Osteocyte (in vitro differentiated cells): ENCODE measurements at regions not wholly inside any gene's neighbourhood (a gene's known extent, or its start where the extent isn't known, plus 50 kb on each side); places are given as distances from the start of the nearest gene placed in this dataset.

Source experiments
- DNase-seq: peaks from one replicate; pipeline ENCODE4 v3.0.0; 2021; ENCODE audit warnings: mixed read lengths; ENCODE audit not compliant: unreplicated experiment; ENCODE audit errors: extremely low spot score
- H3K27ac Mint-ChIP-seq: one replicate; pipeline ENCODE4 v1.8.0; 2021; ENCODE audit warnings: mild to moderate bottlenecking, mixed read lengths; ENCODE audit not compliant: unreplicated experiment
- H3K27me3 Mint-ChIP-seq: one replicate; pipeline ENCODE4 v1.8.0; 2021; ENCODE audit warnings: mixed read lengths; ENCODE audit not compliant: unreplicated experiment
- H3K36me3 Mint-ChIP-seq: one replicate; pipeline ENCODE4 v1.8.0; 2021; ENCODE audit warnings: mixed read lengths; ENCODE audit not compliant: unreplicated experiment
- H3K4me1 Mint-ChIP-seq: one replicate; pipeline ENCODE4 v1.8.0; 2021; ENCODE audit warnings: mixed read lengths; ENCODE audit not compliant: unreplicated experiment
- H3K4me3 Mint-ChIP-seq: one replicate; pipeline ENCODE4 v1.8.0; 2021; ENCODE audit warnings: mild to moderate bottlenecking, moderate library complexity, mixed read lengths; ENCODE audit not compliant: unreplicated experiment
- H3K9me3 Mint-ChIP-seq: one replicate; pipeline ENCODE4 v1.8.0; 2021; ENCODE audit warnings: mixed read lengths; ENCODE audit not compliant: unreplicated experiment
- CTCF ChIP-seq: fragments of 200-600 bp; sonication (generic); IDR thresholded peaks from 2 replicates; pipeline ENCODE4 v1.5.0; 2021; ENCODE audit warnings: antibody characterized with exemption, mild to moderate bottlenecking, moderate library complexity

DNA sequence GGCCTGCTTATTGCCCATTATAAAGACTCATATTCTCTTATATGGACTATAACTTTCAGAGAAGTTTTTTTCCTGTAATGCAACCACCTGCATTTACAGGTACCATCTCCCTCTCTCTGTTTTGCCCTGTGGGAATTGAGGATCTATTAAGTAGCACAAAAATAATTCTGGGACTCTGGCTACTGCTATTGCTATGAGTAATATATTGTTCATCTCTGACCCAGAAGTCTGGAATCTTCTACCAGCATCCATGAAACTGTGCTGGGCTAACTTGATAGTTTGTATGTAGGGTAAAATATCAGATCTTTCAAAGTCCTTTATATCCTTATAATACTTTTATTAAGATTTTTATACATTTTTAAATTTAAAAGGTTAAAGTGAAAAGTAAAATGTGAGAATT lies 607.2 kb downstream of the EFNA5 start:
- Mint-ChIP-seq H3K36me3 (no peaks in the 10 kb centered on the region), H3K27ac (no peak overlapping the region)

GRCh38 chr5:107058803-107059202 lies 611.9 kb downstream of the EFNA5 start:
- no peak for DNase-seq
- TF ChIP-seq CTCF = no peak
- Mint-ChIP-seq H3K4me3 (no peak overlapping the region), H3K27ac (no peak overlapping the region), H3K27me3 (no peaks in the 10 kb centered on the region), H3K9me3 (no peaks in the 10 kb centered on the region), H3K36me3 (no peaks in the 10 kb centered on the region), H3K4me1 (peaks cover 14% of the 10 kb centered on the region)

More for the DNA sequence above, 607.2 kb downstream of the EFNA5 start:
- no peak for TF ChIP-seq CTCF
- peaks cover 14% of the 10 kb centered on the region for H3K4me1 Mint-ChIP-seq
- H3K27me3 Mint-ChIP-seq = no peaks in the 10 kb centered on the region
- H3K9me3 Mint-ChIP-seq = no peaks in the 10 kb centered on the region
- H3K4me3 Mint-ChIP-seq = no peak overlapping the region
- DNase-seq = no peak

DNA sequence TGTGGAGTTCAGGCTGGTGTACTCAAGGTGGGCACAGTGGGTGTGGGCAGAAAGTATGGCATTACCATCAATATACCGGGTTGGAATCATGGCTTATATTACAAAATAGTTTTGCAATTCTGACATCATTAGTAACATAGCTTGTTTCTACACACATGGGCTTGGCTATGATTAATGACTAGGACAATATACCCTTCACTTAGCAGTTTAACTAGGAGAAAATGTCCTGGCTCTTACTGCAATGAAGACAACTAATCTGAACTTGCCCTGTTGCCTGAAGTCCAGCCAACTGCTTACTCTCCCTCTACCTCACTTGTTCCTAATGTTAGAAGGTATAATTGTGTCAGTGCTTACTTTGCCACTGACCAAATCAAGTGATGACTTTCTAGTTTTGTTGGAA lies 612.5 kb downstream of the EFNA5 start:
- TF ChIP-seq CTCF = no peak
- Mint-ChIP-seq H3K4me3 (no peak overlapping the region), H3K9me3 (no peaks in the 10 kb centered on the region), H3K36me3 (no peaks in the 10 kb centered on the region), H3K27ac (no peak overlapping the region), H3K4me1 (peaks cover 14% of the 10 kb centered on the region), H3K27me3 (no peaks in the 10 kb centered on the region)
- no peak for DNase-seq

- peaks cover 13% of the 10 kb centered on the region for H3K4me1 Mint-ChIP-seq
- H3K9me3 Mint-ChIP-seq = peaks cover 6% of the 10 kb centered on the region
- no peak for DNase-seq
- no peaks in the 10 kb centered on the region for H3K36me3 Mint-ChIP-seq
- no peaks in the 10 kb centered on the region for H3K27me3 Mint-ChIP-seq
- no peak overlapping the region for H3K27ac Mint-ChIP-seq
- no peak overlapping the region for H3K4me3 Mint-ChIP-seq
- no peak for TF ChIP-seq CTCF
Measured at GRCh38 chr5:107056278-107056677, 614.5 kb downstream of the EFNA5 start.

GRCh38 chr5:107047048-107047447 lies 623.7 kb downstream of the EFNA5 start:
- Mint-ChIP-seq H3K27me3 (no peaks in the 10 kb centered on the region), H3K4me3 (no peak overlapping the region), H3K27ac (no peak overlapping the region), H3K9me3 (peaks cover 21% of the 10 kb centered on the region), H3K36me3 (peaks cover 7% of the 10 kb centered on the region), H3K4me1 (no peaks in the 10 kb centered on the region)
- no peak for DNase-seq
- TF ChIP-seq CTCF = no peak
